GM10248 (cell line): ENCODE measurements at regions not wholly inside any gene's neighbourhood (a gene's known extent, or its start where the extent isn't known, plus 50 kb on each side); places are given as distances from the start of the nearest gene placed in this dataset.
"Not testable (repeated sequence)": the region's sequence is repeated elsewhere in the genome, so short reads cannot be mapped to it uniquely, and the experiment has no call there.

ENCODE experiments used
- CTCF ChIA-PET: fragments of 300-600 bp; sonication (Branson Sonifier 250); formaldehyde crosslinking; extraction: SDS; loops from one replicate; lab custom pipeline; 2021; ENCODE audit warnings: antibody characterized with exemption; lab: Yijun Ruan, JAX
- POLR2A ChIA-PET: fragments of 350-650 bp; sonication (Branson Sonifier 250); formaldehyde crosslinking; extraction: SDS; loops from one replicate; lab custom pipeline; 2020; ENCODE audit warnings: antibody characterized with exemption; lab: Yijun Ruan, JAX
- DNase-seq: peaks from one replicate; pipeline ENCODE4 v3.0.0; 2012; ENCODE audit errors: extremely low spot score
- CTCF ChIP-seq: IDR thresholded peaks from 2 replicates; pipeline ENCODE4 v1.5.1; 2012; ENCODE audit warnings: mild to moderate bottlenecking, low read depth; ENCODE audit errors: extremely low read depth, missing control alignments, control extremely low read depth

GRCh38 chrX:130502016-130502570, 100.3 kb downstream of the RBMX2 start:
- POLR2A ChIA-PET: no interaction called here
- TF ChIP-seq CTCF: no peak
- no peak for DNase-seq
- CTCF ChIA-PET: no interaction called here

- POLR2A ChIA-PET: no interaction called here
- no peak for DNase-seq
- CTCF ChIA-PET: no interaction called here
- no peak for TF ChIP-seq CTCF
Observed at GRCh38 chrX:130504019-130504418, 102.2 kb downstream of the RBMX2 start.

- CTCF ChIA-PET: no interaction called here
- POLR2A ChIA-PET: no interaction called here
- no peak for TF ChIP-seq CTCF
- no peak for DNase-seq
Observed at GRCh38 chrX:130507015-130507414, 105.2 kb downstream of the RBMX2 start.

- CTCF ChIA-PET, POLR2A ChIA-PET, DNase-seq: not testable (repeated sequence)
Observed at GRCh38 chrX:130512534-130512933, 110.7 kb downstream of the RBMX2 start.

GRCh38 chrX:130516123-130516522, 114.3 kb downstream of the RBMX2 start:
- ChIA-PET CTCF (no interaction called here), POLR2A (no interaction called here)
- TF ChIP-seq CTCF: no peak
- DNase-seq: no peak

- CTCF ChIA-PET: no interaction called here
- POLR2A ChIA-PET: no interaction called here
- no peak for TF ChIP-seq CTCF
- DNase-seq: no peak
Observed at GRCh38 chrX:130523460-130524394, 121.9 kb downstream of the RBMX2 start.
